GM18520 (cell line): ENCODE measurements at regions not wholly inside any gene's neighbourhood (a gene's known extent, or its start where the extent isn't known, plus 50 kb on each side); places are given as distances from the start of the nearest gene placed in this dataset.
"Not testable (repeated sequence)": the region's sequence is repeated elsewhere in the genome, so short reads cannot be mapped to it uniquely, and the experiment has no call there.

Experiments used
- ATAC-seq: cut with Tn5 transposase; IDR thresholded peaks from one replicate; pipeline ENCODE4 v1.9.1; 2021; ENCODE audit not compliant: unreplicated experiment

DNA sequence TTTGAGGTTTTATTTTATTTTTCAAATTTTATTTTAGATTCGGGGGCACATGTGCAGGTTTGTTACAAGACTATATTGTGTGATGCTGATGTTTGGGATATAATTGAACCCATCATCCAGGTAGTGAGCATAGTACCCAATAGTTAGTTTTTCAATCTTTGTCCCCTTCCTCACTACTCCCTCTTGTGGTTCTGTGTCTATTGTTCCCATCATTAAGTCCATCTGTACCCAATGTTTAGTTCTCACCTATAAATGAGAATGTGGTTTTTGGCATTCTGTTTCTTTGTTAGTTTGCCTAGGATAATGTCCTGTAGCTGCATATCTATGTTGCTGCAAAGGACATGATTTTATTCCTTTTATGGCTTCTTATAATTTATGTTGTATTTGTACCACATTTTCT lies 767.2 kb upstream of the ADGRL3 start:
- no peak for ATAC-seq

DNA sequence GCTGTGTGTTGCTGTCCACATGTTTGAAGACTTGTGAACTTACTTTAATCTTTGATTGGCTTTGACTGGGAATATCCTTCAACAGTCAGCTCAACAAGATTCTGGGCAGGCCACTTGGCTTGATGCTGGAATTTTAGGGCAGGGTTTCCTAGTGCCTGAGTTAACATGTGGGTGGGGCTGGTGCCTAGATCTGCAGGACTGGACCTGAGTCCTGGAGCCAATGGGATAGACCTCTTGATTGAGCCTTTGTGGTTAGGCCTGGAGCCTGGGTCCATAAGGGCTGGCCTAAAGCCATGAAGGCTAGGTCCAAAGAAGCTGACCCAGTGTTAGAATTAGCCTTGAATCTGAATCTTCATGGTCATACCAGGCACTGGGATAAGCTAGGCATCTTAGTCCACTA lies 757.1 kb upstream of the ADGRL3 start:
- ATAC-seq, result no peak

DNA sequence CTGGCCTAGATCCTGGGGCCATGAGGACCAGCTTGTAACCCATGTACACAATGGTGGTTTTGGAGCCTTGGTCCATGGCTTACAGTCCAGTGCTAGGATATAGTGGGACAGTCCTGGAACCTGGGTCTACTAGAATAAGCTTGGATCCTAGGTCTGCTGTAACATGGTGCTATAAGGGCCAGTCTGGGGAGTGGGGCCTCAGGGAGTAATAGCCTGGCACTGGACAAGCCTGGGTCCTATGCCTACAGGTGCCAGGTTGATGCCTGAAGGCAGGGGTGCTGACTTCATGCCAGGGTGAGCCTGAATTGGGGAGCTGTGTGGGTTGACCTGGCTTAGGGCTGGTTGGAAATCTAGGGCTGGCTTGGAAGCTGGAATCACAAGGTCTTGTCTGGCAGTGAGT lies 756.3 kb upstream of the ADGRL3 start:
- no peak for ATAC-seq

DNA sequence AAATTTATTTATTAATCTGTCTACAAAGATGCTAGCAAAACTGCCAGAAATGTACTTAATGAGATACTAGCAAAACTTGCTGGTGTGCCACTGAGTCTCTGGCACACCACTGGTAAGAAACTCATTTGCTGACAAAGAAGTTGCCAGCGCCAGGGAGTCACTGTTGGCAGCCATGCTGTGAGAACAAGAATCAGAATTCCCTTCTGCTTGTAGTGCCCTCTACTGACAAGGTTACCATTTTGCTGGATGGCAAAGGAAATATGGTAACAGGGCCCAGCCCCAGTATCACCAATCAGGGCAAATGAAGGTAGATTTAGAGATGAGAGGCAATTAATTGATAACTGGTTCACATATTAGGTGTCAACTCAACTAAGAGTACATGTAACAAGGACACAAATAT lies 750.1 kb upstream of the ADGRL3 start:
- ATAC-seq, result no peak

GRCh38 chr4:60452266-60452665 lies 747.9 kb upstream of the ADGRL3 start:
- no peak for ATAC-seq

- ATAC-seq, result no peak
These were observed 744.7 kb upstream of the ADGRL3 start for GRCh38 chr4:60455380-60455779.

DNA sequence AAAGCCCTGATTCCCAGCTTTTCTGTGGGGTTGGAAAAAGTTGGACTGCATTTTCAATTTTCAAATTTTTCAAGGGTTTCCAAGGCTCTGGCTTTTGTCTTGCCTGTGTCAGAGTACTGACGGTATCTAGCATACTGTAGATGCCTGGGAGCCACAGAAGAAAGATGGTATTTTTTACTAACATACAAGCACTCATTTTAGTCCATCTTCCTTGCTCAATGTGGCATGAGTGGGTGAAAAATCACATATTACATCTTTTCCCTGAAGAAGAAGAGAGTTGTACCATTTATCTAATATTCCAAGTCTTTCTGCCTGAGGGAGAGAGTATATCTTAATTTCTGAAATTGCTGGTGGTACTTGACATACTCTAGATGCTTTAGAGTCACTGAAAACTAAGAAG lies 738.6 kb upstream of the ADGRL3 start:
- no peak for ATAC-seq

GRCh38 chr4:60463857-60464502 lies 736.1 kb upstream of the ADGRL3 start:
- no peak for ATAC-seq

DNA sequence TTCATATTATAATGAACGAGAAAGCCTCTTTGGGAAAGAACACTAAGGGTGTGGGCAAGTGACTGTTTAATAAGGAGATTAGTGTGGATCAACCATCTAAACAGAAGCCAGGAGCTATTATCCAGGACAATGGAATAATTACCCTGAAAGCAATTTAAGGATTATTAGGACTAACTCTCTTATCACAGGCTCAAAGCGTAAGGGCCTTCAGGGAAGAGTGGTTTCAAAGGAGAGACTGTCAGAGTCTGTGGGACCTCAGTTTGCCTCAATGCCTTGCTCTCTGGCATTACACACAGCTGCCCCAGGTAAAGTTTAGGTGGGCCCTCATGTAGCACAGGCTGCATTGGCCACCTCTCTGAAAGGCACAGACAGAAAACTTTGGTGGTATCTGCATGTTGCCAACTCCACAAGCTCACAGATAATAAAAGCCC lies 717.2 kb upstream of the ADGRL3 start:
- ATAC-seq, result no peak

- ATAC-seq, result no peak
These were observed 714.9 kb upstream of the ADGRL3 start for GRCh38 chr4:60485276-60485675.

GRCh38 chr4:60487118-60487761 lies 712.9 kb upstream of the ADGRL3 start:
- ATAC-seq, result not testable (repeated sequence)

- ATAC-seq, result no peak
These were observed 699.3 kb upstream of the ADGRL3 start for GRCh38 chr4:60500810-60501209.

DNA sequence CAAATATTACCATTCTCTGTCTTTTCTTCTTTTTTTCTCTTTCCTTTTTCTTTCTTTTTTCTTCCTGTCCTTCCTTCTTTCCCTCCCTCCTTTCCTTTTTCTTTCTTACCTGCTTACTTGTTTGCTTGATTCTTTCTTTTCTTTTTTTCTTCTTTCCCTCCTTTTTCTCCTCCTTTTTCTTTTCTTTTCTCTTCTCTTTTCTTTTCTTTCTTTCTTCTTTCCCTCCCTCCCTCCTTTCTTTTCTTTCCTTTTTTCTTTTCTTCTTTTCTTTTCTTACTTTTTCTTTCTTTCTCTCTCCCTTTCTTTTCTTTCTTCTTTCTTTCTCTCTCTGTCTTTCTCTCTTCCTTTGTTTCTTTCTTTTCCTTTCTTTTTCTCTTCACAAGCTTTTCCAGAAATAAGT lies 697.4 kb upstream of the ADGRL3 start:
- no peak for ATAC-seq

GRCh38 chr4:60506061-60506460 lies 694.1 kb upstream of the ADGRL3 start:
- ATAC-seq, result no peak

DNA sequence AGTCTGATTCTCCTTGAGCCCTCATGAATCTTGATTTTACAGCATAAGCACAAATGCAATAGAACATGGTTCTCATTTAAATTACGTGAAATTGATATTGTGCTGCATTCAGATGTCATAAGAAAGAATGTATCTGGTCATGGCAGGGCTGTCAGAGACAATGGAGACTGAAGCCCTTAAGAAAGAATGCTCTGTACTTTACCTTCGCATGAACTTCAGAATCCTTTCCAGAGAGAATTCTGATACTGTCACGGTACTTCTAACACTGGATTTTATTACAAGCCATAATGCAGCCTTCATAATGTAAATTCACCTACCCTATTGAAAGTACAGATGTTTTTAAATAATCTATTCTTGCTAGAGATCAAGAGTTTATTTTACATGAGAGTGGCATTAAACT lies 677.9 kb upstream of the ADGRL3 start:
- no peak for ATAC-seq

DNA sequence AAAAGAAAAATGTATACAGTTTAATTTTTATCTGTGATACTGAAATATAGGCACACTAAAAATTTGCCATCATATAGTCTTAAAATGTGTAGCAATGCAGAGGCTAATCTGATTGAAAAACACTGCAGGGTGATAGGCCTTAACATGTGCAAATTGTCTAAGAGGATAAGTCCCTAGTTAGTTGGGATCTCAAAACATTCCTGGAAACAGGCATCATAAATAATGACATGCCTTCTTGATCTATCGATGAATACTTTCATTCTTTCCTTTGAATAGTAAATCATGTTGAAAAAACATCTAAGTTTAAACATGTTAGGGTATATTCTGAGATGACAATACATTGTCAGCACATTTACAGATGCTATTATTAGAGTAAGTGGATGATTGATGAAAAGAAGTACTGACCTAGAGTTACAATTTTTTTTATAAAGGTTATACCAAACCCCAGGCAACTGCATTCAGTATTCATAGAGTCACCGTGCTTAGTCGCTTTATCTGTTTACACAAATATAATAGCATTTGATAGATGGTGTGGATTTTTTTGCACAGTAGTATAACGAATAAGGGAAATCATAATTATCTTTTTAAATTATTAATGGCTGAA lies 668.2 kb upstream of the ADGRL3 start:
- no peak for ATAC-seq

- ATAC-seq, result no peak
These were observed 655.1 kb upstream of the ADGRL3 start for GRCh38 chr4:60544981-60545380.

DNA sequence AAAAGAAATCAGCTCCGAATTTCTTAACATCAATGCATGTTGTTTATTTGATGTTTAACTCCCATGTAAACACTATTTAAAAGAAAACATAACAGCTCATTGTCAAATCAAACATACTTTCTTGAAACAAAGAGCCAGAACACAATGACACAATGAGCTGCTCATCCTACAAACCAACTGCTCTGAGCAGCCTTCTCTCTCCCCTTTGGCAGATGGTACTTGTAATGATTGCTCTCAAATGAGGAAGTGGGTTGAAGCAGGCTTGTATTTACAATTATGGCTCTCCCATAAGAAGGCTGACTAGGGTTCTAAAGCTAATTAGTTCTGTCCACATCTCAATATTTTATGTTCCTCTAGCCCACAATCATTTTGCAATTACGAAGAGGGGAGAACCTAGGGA lies 637.8 kb upstream of the ADGRL3 start:
- ATAC-seq, result no peak

DNA sequence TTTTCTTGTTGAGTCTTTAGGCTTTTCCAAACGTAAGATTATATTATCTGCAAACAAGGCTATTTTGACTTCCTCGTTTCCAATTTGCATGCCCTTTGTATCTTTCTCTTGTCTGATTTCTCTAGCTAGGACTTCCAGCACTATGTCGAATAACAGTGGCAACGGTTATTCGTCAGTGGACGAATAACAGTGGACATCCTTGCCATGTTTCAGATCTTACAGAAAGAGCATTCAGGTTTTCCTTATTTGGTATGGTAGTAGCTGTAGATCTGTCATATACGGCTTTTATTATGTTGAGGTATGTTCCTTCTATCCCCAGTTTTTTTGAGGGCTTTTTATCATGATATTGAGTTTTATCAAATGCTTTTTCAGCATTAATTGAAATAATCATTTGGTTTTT lies 634.6 kb upstream of the ADGRL3 start:
- ATAC-seq, result no peak

GRCh38 chr4:60575336-60575735 lies 624.8 kb upstream of the ADGRL3 start:
- no peak for ATAC-seq

DNA sequence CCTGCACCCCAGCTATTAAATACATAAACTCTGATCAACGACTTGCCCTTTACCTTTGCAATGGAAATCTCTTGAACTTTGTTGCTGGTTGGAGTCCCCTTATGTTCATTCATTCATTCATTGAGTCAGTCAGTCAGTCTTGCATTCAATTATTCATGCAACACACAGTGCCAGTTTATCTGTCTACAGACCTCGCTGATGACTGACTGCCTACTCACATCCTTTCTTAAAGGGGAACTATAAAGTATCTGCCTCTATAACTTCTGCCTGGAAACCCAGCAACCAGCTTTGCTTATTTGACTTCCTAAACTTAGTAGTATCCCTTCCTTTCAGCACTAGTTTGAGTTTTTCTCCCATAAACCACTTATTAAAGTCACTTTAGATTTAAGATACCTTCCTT lies 620.8 kb upstream of the ADGRL3 start:
- no peak for ATAC-seq

- no peak for ATAC-seq
These were observed 618.1 kb upstream of the ADGRL3 start for GRCh38 chr4:60581919-60582536.
